ENCODE measurements at regions not wholly inside any gene's neighbourhood (a gene's known extent, or its start where the extent isn't known, plus 50 kb on each side); places are given as distances from the start of the nearest gene placed in this dataset.

DNA sequence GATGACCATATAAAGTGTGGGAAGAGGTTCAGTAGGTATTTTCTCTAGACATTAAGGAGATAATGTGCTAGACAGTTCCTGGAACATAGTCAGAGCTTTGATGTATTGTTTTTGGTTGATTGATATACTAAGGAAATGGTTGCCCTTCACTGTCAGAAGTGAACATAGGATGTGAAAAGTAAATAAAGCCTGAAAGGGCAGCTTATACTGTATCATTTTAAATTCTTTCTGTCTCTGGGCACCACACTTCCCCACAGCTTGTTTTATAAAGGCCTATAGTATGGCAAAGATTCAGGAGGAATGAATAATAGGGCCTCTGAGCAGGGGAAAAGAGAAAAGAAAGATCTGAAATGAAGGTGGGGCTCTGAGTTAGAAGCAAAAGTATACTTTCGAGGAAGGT is 72.7 kb upstream of the ITPRID2 start:
- TF ChIP-seq, protein P1, sequence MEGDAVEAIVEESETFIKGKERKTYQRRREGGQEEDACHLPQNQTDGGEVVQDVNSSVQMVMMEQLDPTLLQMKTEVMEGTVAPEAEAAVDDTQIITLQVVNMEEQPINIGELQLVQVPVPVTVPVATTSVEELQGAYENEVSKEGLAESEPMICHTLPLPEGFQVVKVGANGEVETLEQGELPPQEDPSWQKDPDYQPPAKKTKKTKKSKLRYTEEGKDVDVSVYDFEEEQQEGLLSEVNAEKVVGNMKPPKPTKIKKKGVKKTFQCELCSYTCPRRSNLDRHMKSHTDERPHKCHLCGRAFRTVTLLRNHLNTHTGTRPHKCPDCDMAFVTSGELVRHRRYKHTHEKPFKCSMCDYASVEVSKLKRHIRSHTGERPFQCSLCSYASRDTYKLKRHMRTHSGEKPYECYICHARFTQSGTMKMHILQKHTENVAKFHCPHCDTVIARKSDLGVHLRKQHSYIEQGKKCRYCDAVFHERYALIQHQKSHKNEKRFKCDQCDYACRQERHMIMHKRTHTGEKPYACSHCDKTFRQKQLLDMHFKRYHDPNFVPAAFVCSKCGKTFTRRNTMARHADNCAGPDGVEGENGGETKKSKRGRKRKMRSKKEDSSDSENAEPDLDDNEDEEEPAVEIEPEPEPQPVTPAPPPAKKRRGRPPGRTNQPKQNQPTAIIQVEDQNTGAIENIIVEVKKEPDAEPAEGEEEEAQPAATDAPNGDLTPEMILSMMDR (IDR thresholded peaks at IDR 0.05; ENCODE audit: unreplicated experiment), result no peak
- H3K4me1 Mint-ChIP-seq, result peaks cover 48% of the 10 kb centered on the region
- H3K27ac Mint-ChIP-seq, result peak overlapping the region; percentile 4

GRCh38 chr2:181821049-181821448 is 70.5 kb upstream of the ITPRID2 start:
- DNase-seq (ENCODE audit: low spot score in 2 of 2, unreplicated experiment in 2 of 2), result no peak
- Mint-ChIP-seq H3K36me3 (no peaks in the 10 kb centered on the region), H3K4me3 (no peak overlapping the region), H3K9me3 (no peaks in the 10 kb centered on the region), H3K4me1 (peaks cover 37% of the 10 kb centered on the region), H3K27me3 (ENCODE audit: low read depth) (no peaks in the 10 kb centered on the region), H3K27ac (peak overlapping the region; percentile 1)
- TF ChIP-seq, protein P1 (IDR thresholded peaks at IDR 0.05; ENCODE audit: unreplicated experiment), result no peak

More for the DNA sequence above, 72.7 kb upstream of the ITPRID2 start:
- H3K27me3 Mint-ChIP-seq (ENCODE audit: low read depth), result no peaks in the 10 kb centered on the region
- no peaks in the 10 kb centered on the region for H3K9me3 Mint-ChIP-seq
- no peak for DNase-seq (ENCODE audit: low spot score in 2 of 2, unreplicated experiment in 2 of 2)
- no peaks in the 10 kb centered on the region for H3K36me3 Mint-ChIP-seq
- H3K4me3 Mint-ChIP-seq, result no peak overlapping the region

DNA sequence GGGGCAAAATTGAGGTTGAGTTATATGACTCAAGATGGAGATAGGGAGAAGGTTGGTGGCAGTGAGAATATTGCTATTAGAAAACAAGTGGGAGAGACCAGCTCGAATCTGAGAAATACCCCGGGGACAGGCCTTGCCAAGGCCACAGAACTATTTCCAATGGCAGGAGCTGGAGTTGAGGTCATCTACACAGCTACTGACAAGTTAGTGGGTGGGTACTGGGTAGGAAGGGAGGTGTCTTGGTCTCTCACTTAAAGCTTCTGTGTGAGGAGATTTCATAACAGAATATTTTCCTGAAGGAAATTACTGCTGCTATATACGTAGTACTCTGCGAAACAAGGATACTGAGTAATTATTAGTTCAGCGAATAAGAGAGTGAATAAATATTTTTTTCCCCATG is 69.4 kb upstream of the ITPRID2 start:
- no peaks in the 10 kb centered on the region for H3K36me3 Mint-ChIP-seq
- TF ChIP-seq, protein P1 (IDR thresholded peaks at IDR 0.05; ENCODE audit: unreplicated experiment), result no peak
- H3K4me3 Mint-ChIP-seq, result no peak overlapping the region
- no peak for DNase-seq (ENCODE audit: low spot score in 2 of 2, unreplicated experiment in 2 of 2)
- H3K27ac Mint-ChIP-seq, result no peak overlapping the region
- peaks cover 27% of the 10 kb centered on the region for H3K4me1 Mint-ChIP-seq
- H3K9me3 Mint-ChIP-seq, result no peaks in the 10 kb centered on the region
- H3K27me3 Mint-ChIP-seq (ENCODE audit: low read depth), result no peaks in the 10 kb centered on the region

GRCh38 chr2:181823405-181823804 is 68.1 kb upstream of the ITPRID2 start:
- Mint-ChIP-seq H3K36me3 (no peaks in the 10 kb centered on the region), H3K4me1 (peaks cover 17% of the 10 kb centered on the region), H3K27me3 (ENCODE audit: low read depth) (no peaks in the 10 kb centered on the region), H3K9me3 (no peaks in the 10 kb centered on the region), H3K27ac (no peak overlapping the region), H3K4me3 (no peak overlapping the region)
- TF ChIP-seq, protein P1 (IDR thresholded peaks at IDR 0.05; ENCODE audit: unreplicated experiment), result no peak
- DNase-seq (ENCODE audit: low spot score in 2 of 2, unreplicated experiment in 2 of 2), result no peak

- Mint-ChIP-seq H3K36me3 (no peaks in the 10 kb centered on the region), H3K4me1 (peaks cover 8% of the 10 kb centered on the region), H3K27ac (no peak overlapping the region), H3K4me3 (no peak overlapping the region), H3K9me3 (peaks cover 3% of the 10 kb centered on the region), H3K27me3 (ENCODE audit: low read depth) (peaks cover 9% of the 10 kb centered on the region)
- no peak for DNase-seq (ENCODE audit: low spot score in 2 of 2, unreplicated experiment in 2 of 2)
- TF ChIP-seq, protein P1 (IDR thresholded peaks at IDR 0.05; ENCODE audit: unreplicated experiment), result no peak
Measured at GRCh38 chr2:181828122-181828705, 63.3 kb upstream of the ITPRID2 start.

DNA sequence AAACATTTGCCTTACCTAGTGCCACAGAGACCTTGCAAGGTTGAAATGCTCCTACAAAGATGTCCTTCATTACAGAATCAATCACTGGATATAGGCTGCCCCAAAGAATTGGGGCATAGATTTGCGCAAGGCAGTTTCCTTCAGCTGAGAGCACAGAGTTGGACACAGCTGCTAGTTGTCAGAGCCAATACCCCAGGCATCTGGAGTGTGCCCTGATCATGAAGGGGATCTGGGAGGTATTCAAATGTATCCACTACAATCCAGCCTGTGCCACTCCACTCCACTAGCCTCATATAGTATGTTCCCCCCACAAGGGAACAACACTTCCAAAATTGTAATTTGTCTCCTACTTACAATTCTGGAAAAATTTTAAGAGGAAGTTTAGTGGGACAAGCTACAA is 62.3 kb upstream of the ITPRID2 start:
- Mint-ChIP-seq H3K27ac (no peak overlapping the region), H3K27me3 (ENCODE audit: low read depth) (peaks cover 9% of the 10 kb centered on the region), H3K9me3 (peaks cover 4% of the 10 kb centered on the region), H3K4me3 (no peak overlapping the region), H3K4me1 (peaks cover 8% of the 10 kb centered on the region), H3K36me3 (no peaks in the 10 kb centered on the region)
- TF ChIP-seq, protein P1 (IDR thresholded peaks at IDR 0.05; ENCODE audit: unreplicated experiment), result no peak
- DNase-seq (ENCODE audit: low spot score in 2 of 2, unreplicated experiment in 2 of 2), result no peak

Measured in mesothelial cell of epicardium (in vitro differentiated cells).